GM18870 (cell line): ENCODE measurements at regions not wholly inside any gene's neighbourhood (a gene's known extent, or its start where the extent isn't known, plus 50 kb on each side); places are given as distances from the start of the nearest gene placed in this dataset.

ENCODE experiments used
- ATAC-seq: cut with Tn5 transposase; IDR thresholded peaks from one replicate; pipeline ENCODE4 v1.9.1; 2021; ENCODE audit warnings: moderate library complexity; ENCODE audit not compliant: unreplicated experiment

DNA sequence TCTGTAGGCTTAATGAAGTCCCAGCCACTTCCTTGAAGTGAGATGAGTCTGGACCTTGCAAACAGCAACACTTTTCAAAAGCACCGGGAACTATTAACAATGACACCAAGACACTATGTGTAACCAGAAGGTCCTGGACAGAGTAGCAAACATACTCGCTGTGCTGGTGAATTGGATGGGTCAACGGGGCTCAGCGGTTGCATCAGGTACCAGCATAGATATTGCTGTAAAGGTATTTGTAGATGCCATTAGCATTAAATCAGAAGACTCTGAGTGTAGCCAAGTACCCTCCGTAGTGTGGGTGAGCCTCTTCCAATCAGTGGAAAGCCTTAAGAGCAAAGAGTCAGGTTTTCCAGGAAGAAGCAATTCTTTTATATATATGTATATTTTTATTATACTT is 140.5 kb downstream of the IRX2 start:
- ATAC-seq = no peak

- ATAC-seq = no peak
Observed at GRCh38 chr5:2608391-2608790, 143.1 kb downstream of the IRX2 start.

DNA sequence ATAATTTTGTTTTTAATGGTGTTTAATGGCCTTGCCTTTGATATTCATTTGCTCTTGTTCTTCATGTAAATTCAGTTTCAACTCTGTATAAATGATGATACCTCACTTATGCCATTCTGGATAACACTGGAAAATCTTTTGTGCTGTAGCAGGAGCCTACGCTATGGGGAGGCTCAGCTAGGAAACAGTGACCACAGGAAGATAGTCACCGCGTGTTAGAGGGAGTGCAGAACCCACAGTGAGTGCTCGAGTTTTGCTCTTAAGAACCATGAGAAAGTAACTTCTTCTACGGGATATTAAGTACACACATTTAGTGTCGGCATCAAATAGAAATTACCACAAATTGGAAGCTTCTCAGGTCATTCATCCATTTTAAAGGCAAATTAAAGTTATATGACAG is 143.9 kb downstream of the IRX2 start:
- ATAC-seq = no peak

DNA sequence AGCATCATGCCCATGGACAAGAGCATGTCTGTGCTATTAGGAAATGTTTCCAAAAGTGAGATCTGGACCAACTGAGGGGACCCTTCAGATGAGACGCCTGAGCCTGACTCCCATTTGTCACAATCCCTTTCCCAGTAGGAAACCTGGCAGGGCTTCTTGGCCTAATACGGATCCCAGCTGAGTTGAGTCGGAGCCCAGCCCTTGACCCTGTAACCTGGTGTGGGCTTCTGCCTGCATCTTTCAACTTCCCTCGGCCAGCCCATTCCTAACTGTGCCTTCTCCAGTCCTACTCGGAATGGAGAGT is 148.3 kb downstream of the IRX2 start:
- no peak for ATAC-seq

GRCh38 chr5:2602451-2603271 is 148.8 kb downstream of the IRX2 start:
- ATAC-seq = no peak

DNA sequence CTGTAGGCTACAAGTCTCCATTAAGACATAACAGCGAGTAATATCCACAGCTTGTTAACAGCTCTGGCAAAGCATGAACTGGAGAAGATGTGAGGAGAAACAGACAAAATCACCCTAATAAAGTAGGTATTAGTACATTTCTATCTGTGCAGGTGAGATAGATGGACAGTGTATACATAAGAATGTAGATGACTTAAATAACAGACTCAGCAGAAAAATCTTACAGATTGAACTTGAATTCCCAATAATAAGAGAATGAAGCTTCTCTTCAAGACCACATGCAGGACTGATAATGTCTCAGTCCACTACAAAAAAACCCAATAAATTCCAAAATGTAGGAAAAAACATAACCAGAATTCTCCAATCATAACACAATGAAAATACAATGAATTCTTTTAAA is 153.0 kb downstream of the IRX2 start:
- no peak for ATAC-seq

DNA sequence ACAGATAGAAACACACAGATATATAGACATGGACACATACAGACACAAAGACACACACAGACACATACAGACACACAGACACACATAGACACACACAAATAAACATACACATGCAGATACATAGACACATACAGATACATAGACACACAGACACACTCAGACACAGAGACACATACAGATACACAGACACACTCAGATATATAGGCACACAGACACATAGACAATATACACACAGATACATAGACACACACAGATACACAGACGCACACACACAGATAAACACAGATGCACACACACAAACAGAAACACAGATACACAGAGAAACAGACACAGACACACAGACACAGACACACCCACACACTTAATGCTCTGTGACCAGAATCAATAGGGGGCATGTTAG is 156.8 kb downstream of the IRX2 start:
- no peak for ATAC-seq

GRCh38 chr5:2592766-2593165 is 158.7 kb downstream of the IRX2 start:
- no peak for ATAC-seq

DNA sequence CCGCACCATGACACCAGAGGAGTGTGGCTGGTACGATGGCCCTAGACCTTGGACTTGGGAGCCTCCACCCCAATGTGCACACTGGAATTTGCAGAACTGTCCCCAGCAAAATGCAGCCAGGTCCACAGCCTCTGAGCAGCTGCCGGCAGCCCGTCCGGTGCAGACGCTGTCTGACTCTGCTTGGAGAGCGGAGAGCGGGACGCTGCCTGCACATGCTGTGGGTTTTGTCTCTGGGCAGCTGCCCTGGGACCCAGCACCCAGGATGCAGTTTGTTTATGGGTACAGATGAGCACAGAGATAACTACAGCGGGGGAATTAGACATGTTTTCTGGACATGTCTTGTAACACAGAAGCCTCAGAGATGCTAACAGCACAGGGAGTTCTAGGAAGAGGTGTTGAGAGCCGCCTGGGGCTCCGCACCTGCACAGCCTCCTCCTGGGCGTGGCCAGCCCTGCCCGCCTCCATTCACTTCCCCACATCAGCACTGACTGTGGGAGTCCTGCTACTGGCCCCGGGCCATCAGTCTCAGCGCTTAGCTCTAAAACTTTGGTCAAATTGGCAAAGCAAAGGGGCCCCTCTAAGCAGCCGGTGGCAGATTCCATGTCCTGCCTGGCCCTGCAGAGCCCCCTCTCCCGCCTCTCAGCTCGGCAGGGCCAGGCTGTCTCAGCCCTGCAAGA is 159.6 kb downstream of the IRX2 start:
- ATAC-seq = no peak

- no peak for ATAC-seq
Observed at GRCh38 chr5:2588850-2589501, 162.5 kb downstream of the IRX2 start.

DNA sequence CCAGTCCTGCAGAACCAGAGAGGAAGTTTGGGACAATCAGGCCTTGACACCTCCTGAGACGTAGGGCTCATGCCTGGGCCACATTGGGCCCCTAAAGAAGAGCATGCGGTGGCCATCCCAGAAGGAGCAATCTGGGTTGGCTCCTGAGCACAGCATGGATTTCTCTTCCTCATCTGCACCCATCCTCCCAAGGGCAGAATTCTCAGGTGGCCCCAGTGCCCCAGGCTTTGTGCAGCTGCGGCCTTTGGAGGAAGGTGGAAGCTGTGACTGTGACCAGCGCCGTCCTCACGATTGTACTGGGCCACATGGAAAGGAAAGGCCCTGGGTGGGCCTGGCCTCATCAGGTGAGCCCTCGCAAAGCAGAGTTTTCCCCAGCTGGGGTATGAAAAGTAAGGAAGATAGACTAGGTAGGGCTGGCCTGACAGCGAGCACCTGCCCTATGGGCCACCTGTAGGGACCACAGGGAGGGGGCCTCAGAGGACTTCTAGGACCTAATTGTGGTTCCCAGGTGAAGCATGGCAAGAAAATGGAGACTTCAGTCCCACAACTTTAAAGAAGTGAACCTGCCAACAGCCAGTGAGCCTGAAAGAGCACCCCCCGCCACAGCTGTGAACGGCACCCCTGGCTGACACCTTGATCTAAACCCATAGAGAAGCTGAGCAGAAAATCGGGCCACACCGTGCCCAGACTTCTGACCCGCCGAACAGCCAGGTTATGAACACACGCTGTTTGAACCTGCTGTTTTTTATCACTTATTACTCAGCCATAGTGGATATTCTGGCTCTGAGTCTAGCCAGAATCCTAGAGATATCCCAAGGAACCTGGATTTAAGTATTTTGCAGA is 164.1 kb downstream of the IRX2 start:
- ATAC-seq = no peak

DNA sequence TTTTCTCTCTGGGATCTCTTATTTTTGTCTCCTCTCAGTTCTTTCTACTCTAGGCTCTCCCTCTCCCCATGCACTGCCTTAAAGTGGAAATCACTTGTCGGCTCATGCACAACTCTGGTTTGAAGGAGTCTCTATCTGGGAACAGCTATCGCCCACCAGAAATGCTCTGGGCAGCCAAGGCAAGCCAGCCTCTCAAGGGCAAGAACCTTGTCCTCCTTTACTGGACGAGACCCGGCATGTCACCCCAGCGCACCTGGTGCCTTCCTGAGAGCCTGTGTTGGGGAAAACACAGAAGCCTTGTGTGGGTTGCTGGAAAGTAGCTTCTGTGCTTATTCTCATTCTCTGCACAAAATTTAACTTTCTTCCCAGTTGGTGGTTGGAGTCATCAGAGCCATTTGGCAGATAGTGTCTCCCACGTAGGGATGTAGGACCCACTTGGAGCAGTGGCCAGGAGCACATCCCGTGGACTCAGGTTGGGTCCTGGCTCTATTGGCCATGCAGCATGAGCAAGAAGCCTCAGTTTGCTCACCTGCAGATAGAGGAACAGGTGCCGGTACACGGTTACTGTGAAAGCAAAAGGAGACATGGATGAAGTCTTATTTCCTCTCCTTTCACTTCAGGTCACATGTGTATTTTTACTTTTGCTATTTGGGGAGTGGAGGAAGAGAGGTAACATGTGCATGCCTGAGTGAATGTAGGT is 165.3 kb downstream of the IRX2 start:
- ATAC-seq = no peak

- no peak for ATAC-seq
Observed at GRCh38 chr5:2584579-2585269, 166.8 kb downstream of the IRX2 start.

- no peak for ATAC-seq
Observed at GRCh38 chr5:2582507-2582906, 169.0 kb downstream of the IRX2 start.

DNA sequence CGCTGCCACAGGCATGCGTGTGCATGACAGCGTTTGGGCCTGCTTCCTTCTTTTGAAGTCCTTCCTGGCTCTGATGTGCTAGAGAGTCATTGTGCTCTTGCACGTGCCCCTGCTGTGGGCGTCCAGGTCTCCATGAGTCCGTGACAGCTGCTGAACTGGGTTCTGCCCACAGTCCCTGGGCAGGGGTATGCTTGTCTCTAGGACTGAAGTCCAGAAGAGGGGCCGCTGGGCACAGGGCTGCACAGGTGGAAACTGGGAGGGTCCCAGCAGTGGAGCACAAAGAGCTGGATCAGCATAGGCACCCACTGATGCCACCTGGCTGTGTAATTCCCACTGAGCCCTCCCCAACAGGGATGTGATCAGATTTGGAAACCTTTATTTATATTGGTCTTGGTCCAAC is 169.4 kb downstream of the IRX2 start:
- no peak for ATAC-seq

GRCh38 chr5:2581418-2581817 is 170.1 kb downstream of the IRX2 start:
- no peak for ATAC-seq

- ATAC-seq = no peak
Observed at GRCh38 chr5:2579126-2579525, 172.4 kb downstream of the IRX2 start.

DNA sequence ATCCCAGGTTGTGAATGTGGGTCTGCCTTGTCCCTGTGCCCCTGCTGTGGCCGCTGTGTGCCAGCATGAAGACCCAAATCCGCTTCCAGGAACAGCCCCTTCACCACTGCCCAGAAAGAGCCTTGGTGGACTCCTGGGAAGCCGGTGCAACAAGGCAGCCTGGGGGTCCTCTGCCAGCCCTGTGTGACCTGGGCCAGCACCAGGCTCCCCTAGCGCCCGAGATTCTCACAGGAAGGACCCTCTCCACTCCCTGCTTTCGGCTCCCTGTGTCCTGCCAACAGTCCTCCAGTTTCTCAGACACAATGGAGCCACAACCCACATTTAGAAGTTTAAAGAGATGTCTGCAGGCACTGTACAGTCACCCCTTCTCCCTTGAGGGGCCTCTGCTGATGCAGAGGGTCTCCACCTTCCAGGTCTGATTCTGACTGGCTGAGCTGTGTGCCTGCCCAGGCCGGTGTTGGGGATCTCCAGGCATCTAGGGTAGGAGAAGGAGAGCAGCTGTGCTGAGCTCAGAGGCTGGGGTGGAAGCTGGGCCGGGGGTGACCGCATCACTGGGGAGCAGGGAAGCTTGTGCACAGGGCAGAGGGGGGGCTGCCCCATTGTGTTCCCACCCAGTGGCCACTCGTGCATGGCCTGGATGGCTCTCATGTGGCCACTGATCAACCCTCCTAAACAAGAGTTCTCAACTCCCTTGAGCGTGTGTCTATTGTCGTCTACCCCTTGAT is 174.0 kb downstream of the IRX2 start:
- no peak for ATAC-seq

DNA sequence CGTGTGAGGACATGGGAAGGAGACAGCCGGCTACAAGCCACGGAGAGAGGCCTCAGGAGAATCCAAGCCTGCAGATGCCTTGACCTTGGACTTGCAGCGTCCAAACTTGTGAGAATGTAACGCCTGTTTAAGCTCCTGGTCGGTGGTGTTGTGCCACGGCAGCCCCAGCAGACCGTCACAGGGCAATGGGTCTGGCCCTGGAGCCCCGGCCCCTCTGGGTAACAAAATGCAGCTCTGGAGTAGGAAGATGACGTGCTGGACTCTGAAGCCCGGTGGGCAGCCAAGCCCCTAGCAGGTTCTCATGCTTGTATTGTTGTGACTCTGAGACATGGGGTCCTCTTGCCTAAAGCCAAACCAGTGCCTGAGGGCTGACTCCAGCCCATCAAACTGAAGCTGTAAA is 174.7 kb downstream of the IRX2 start:
- no peak for ATAC-seq

DNA sequence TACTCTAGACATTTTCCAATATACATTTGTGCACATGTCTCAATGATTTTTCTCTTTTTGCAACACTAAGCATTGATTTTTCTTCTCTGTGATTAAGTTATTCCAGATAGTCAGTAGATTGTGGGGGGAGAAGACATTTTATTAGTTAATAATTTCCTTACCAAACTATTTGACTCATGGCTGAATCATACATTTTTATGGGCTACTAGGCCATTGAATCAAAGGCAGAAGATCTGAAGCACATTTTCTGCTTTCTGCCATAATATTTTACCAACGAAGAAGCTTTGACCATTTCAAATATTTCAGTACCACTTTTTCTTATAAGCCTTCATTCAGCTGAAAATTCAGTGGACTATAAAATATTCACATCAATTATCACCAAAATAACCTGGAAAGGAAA is 175.6 kb downstream of the IRX2 start:
- no peak for ATAC-seq
